IPS-20b (cell line): ENCODE measurements at regions not wholly inside any gene's neighbourhood (a gene's known extent, or its start where the extent isn't known, plus 50 kb on each side); places are given as distances from the start of the nearest gene placed in this dataset.
A peak's percentile ranks its signal among the peaks of the same experiment; 100 is the strongest.

Experiments used
- H3K27ac ChIP-seq: one replicate; pipeline ENCODE4 v1.5.1; 2013; ENCODE audit warnings: low read length
- H3K27me3 ChIP-seq: 2 replicates; pipeline ENCODE4 v1.6.1; 2013; ENCODE audit warnings: mild to moderate bottlenecking, low read length, inconsistent platforms; ENCODE audit not compliant: insufficient read depth
- H3K36me3 ChIP-seq: 2 replicates; pipeline ENCODE4 v1.6.1; 2013; ENCODE audit warnings: low read depth, mild to moderate bottlenecking, inconsistent platforms, low read length, moderate library complexity; ENCODE audit not compliant: insufficient read depth
- H3K4me1 ChIP-seq: 2 replicates; pipeline ENCODE4 v1.6.1; 2013; ENCODE audit warnings: mild to moderate bottlenecking, control low read depth, inconsistent platforms, low read length, moderate library complexity; ENCODE audit not compliant: insufficient read depth
- H3K4me3 ChIP-seq: 2 replicates; pipeline ENCODE4 v1.5.1; 2013; ENCODE audit warnings: mild to moderate bottlenecking, low read length, inconsistent platforms
- H3K9ac ChIP-seq: 2 replicates; pipeline ENCODE4 v1.6.1; 2013; ENCODE audit warnings: low read depth, mild to moderate bottlenecking, inconsistent platforms, low read length, moderate library complexity
- H3K9me3 ChIP-seq: 2 replicates; pipeline ENCODE4 v1.6.1; 2013; ENCODE audit warnings: mild to moderate bottlenecking, low read depth, low read length, inconsistent platforms; ENCODE audit not compliant: insufficient read depth

DNA sequence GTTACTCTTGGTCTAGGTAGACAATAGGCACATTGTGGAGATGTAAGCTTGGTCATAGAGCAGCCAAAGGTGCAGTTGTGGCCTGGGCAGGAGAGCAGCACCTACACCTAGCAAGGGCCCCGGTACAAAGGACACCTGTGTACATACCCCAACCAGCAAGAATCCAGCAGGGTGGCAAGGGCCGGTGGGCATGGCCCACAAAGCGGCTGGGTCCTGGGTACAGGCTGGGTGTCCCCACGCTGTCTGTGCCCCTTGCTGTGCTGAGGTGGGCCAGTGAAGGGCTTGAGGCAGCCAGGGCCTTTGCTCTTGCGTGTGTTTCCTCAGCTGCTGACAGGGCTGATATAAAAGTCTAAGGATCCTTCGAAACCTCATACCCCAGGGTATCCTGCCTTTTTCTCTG lies 501.8 kb downstream of the EIPR1 start:
- H3K27ac ChIP-seq = no peak overlapping the region
- peaks cover 8% of the 10 kb centered on the region; the same call in 1 of the 2 replicates for H3K4me1 ChIP-seq
- no peaks in the 10 kb centered on the region for H3K27me3 ChIP-seq
- H3K4me3 ChIP-seq = no peak overlapping the region
- H3K36me3 ChIP-seq = no peaks in the 10 kb centered on the region
- peaks cover 14% of the 10 kb centered on the region for H3K9me3 ChIP-seq
- peak overlapping the region; percentile 15; the same call in 1 of the 2 replicates for H3K9ac ChIP-seq

DNA sequence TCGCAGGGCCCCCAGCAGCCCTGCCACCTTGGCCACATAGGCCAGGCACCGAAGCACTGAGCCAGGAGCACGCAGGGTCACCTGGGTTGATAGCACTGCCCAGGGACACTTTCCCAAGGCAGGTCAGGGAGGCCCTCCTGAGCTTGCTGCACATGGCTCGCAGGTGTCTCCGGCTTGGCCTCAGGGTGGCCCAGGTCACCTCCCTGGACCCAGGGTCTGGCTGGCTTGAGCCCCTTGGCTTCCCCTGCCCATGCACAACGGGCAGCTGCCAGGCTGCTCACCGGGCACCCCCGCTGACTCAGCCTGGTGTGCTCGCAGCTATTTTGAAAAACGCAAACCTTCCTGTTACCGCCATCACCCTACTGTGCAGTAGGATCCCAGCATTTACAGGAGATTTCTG lies 502.3 kb downstream of the EIPR1 start:
- Histone ChIP-seq H3K9me3 (peaks cover 14% of the 10 kb centered on the region), H3K4me1 (peaks cover 8% of the 10 kb centered on the region; the same call in 1 of the 2 replicates), H3K27ac (no peak overlapping the region), H3K9ac (no peak overlapping the region), H3K36me3 (no peaks in the 10 kb centered on the region), H3K4me3 (no peak overlapping the region), H3K27me3 (no peaks in the 10 kb centered on the region)

GRCh38 chr2:2874805-2875204 lies 502.8 kb downstream of the EIPR1 start:
- peaks cover 8% of the 10 kb centered on the region; the same call in 1 of the 2 replicates for H3K4me1 ChIP-seq
- H3K9ac ChIP-seq = no peak overlapping the region
- no peaks in the 10 kb centered on the region for H3K36me3 ChIP-seq
- no peak overlapping the region for H3K27ac ChIP-seq
- peaks cover 14% of the 10 kb centered on the region for H3K9me3 ChIP-seq
- H3K4me3 ChIP-seq = no peak overlapping the region
- H3K27me3 ChIP-seq = no peaks in the 10 kb centered on the region

- H3K27me3 ChIP-seq = no peaks in the 10 kb centered on the region
- peaks cover 14% of the 10 kb centered on the region for H3K9me3 ChIP-seq
- H3K4me3 ChIP-seq = no peak overlapping the region
- no peak overlapping the region for H3K27ac ChIP-seq
- H3K36me3 ChIP-seq = no peaks in the 10 kb centered on the region
- peaks cover 8% of the 10 kb centered on the region; the same call in 1 of the 2 replicates for H3K4me1 ChIP-seq
- no peak overlapping the region for H3K9ac ChIP-seq
Measured at GRCh38 chr2:2874341-2874740, 503.3 kb downstream of the EIPR1 start.

DNA sequence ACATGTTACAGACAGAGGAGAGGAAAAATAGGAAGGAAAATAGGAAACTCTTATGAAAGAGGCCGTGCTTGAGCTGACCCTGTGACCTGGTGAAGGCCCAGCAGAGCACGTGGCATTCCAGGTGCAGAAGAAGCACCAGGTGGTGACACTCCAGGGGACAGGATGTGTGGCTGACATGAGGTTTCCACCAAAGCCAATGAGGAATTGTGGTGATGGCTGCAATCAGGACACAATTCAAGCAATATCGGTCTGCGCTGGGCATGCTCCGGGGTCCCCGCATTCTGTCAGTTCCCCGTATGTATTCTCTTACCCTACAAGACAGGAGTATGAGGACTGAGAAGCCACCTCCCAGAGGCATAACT lies 504.2 kb downstream of the EIPR1 start:
- peaks cover 8% of the 10 kb centered on the region; the same call in 1 of the 2 replicates for H3K4me1 ChIP-seq
- H3K27me3 ChIP-seq = no peaks in the 10 kb centered on the region
- no peaks in the 10 kb centered on the region for H3K36me3 ChIP-seq
- peaks cover 14% of the 10 kb centered on the region for H3K9me3 ChIP-seq
- H3K27ac ChIP-seq = no peak overlapping the region
- no peak overlapping the region for H3K4me3 ChIP-seq
- no peak overlapping the region for H3K9ac ChIP-seq

- Histone ChIP-seq H3K9me3 (peaks cover 11% of the 10 kb centered on the region), H3K27me3 (no peaks in the 10 kb centered on the region), H3K4me1 (peaks cover 8% of the 10 kb centered on the region; the same call in 1 of the 2 replicates), H3K27ac (no peak overlapping the region), H3K36me3 (no peaks in the 10 kb centered on the region), H3K9ac (no peak overlapping the region), H3K4me3 (no peak overlapping the region)
Measured at GRCh38 chr2:2872713-2873449, 504.7 kb downstream of the EIPR1 start.

DNA sequence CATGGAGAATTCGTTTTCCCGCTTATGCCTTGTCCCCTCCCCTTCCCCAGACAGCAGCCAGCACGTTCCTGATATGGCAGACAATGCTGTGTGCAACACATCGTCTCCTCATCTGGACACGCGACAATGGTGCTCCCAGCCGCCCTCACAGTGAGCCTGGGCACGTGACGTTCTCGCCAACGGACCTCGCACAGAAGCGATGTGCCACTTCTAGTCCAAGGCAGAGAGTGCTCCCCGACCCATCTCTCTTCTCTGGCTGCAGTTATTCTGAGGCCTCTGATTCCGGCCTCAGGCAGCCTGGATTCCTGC lies 505.4 kb downstream of the EIPR1 start:
- no peaks in the 10 kb centered on the region for H3K27me3 ChIP-seq
- H3K4me1 ChIP-seq = peaks cover 8% of the 10 kb centered on the region; the same call in 1 of the 2 replicates
- peaks cover 5% of the 10 kb centered on the region; the same call in 1 of the 2 replicates for H3K9me3 ChIP-seq
- no peak overlapping the region for H3K27ac ChIP-seq
- H3K4me3 ChIP-seq = no peak overlapping the region
- no peaks in the 10 kb centered on the region for H3K36me3 ChIP-seq
- H3K9ac ChIP-seq = no peak overlapping the region

DNA sequence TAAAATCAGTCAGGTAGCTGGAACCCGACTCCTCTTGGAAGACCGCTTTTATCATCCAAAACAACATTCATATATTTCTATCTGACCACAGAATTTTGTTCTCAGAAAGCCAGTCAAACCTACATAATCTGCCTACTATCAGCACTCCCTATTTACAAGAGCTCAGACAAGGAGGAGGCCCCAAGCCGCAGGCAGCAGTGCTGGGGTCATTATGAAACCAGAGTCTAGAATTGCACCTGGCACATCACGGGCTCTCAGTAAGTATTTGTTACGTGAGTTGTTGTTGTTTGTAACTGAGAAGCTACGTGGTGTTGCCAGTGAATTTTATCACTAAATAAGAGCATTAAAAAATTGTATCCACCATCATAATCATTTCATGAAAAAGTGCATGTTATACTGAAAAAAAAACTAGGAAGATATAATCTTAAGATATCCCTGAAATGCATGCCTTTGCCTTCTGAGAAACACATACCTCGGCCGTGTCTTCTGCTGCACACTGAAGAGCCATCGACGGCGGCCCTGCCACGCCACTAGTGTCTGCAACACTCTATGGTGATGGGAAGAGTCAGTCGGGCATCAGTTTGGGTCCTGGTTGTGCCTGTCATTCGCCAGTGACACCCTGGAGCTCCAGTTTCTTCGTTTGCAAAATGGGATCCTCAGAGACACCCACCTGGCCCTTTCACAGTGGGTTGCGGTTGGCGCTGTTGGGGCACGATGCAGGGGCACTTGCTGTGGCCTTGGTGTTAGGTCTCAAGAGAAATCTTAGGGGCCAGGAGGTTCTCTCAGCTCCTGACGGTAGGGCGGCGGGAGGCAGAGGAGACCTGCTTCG lies 505.9 kb downstream of the EIPR1 start:
- H3K27ac ChIP-seq = no peak overlapping the region
- H3K36me3 ChIP-seq = no peaks in the 10 kb centered on the region
- no peak overlapping the region for H3K4me3 ChIP-seq
- H3K9ac ChIP-seq = no peak overlapping the region
- H3K4me1 ChIP-seq = peaks cover 8% of the 10 kb centered on the region; the same call in 1 of the 2 replicates
- H3K27me3 ChIP-seq = no peaks in the 10 kb centered on the region
- H3K9me3 ChIP-seq = no peaks in the 10 kb centered on the region

- no peaks in the 10 kb centered on the region for H3K27me3 ChIP-seq
- H3K4me3 ChIP-seq = no peak overlapping the region
- no peak overlapping the region for H3K9ac ChIP-seq
- no peaks in the 10 kb centered on the region for H3K9me3 ChIP-seq
- no peaks in the 10 kb centered on the region for H3K36me3 ChIP-seq
- H3K27ac ChIP-seq = no peak overlapping the region
- no peaks in the 10 kb centered on the region for H3K4me1 ChIP-seq
Measured at GRCh38 chr2:2870106-2870505, 507.5 kb downstream of the EIPR1 start.

DNA sequence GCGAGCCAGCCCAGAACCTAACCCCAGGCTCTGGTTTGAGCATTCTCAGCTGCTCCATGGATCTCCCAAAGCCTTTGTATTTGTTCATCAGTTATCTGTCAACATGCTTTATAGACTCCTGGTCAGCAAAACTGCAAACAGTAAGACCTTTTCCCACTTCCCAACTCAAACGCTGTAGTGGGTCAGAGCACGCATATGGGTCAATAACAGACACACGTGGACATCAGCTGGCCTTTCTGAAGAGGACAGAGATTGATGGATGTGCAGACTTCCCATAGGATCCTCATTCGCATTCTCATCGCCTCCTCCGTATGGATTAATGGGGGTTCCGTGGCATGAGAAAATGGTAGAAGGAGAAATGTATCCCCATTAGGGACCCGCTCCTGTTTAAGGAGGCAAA lies 508.1 kb downstream of the EIPR1 start:
- no peak overlapping the region for H3K9ac ChIP-seq
- H3K9me3 ChIP-seq = no peaks in the 10 kb centered on the region
- H3K4me1 ChIP-seq = no peaks in the 10 kb centered on the region
- H3K27me3 ChIP-seq = no peaks in the 10 kb centered on the region
- H3K36me3 ChIP-seq = no peaks in the 10 kb centered on the region
- H3K4me3 ChIP-seq = no peak overlapping the region
- no peak overlapping the region for H3K27ac ChIP-seq

- Histone ChIP-seq H3K9me3 (no peaks in the 10 kb centered on the region), H3K27me3 (no peaks in the 10 kb centered on the region), H3K4me3 (no peak overlapping the region), H3K27ac (no peak overlapping the region), H3K36me3 (no peaks in the 10 kb centered on the region), H3K4me1 (no peaks in the 10 kb centered on the region), H3K9ac (no peak overlapping the region)
Measured at GRCh38 chr2:2868085-2868484, 509.5 kb downstream of the EIPR1 start.
